HUES64 (cell line): ENCODE measurements at regions not wholly inside any gene's neighbourhood (a gene's known extent, or its start where the extent isn't known, plus 50 kb on each side); places are given as distances from the start of the nearest gene placed in this dataset.

Experiments
- H3K27ac ChIP-seq: 2 replicates; pipeline ENCODE4 v1.7.0; 2013; ENCODE audit warnings: low read depth, low read length, inconsistent platforms
- H3K27me3 ChIP-seq: 2 replicates; pipeline ENCODE4 v1.6.1; 2013; ENCODE audit warnings: mild to moderate bottlenecking, low read length; ENCODE audit not compliant: insufficient read depth
- H3K36me3 ChIP-seq: 2 replicates; pipeline ENCODE4 v1.6.1; 2013; ENCODE audit warnings: mild to moderate bottlenecking, low read length; ENCODE audit not compliant: insufficient read depth
- H3K4me1 ChIP-seq: 2 replicates; pipeline ENCODE4 v1.6.1; 2013; ENCODE audit warnings: mild to moderate bottlenecking, low read length, moderate library complexity; ENCODE audit not compliant: insufficient read depth
- H3K4me3 ChIP-seq: 2 replicates; pipeline ENCODE4 v1.5.1; 2013; ENCODE audit warnings: mild to moderate bottlenecking, low read length, moderate library complexity
- H3K9ac ChIP-seq: 2 replicates; pipeline ENCODE4 v1.6.1; 2013; ENCODE audit warnings: mild to moderate bottlenecking, low read depth, low read length
- H3K9me3 ChIP-seq: 2 replicates; pipeline ENCODE4 v1.6.1; 2013; ENCODE audit warnings: low read depth, low read length; ENCODE audit not compliant: insufficient read depth
- WGBS: fragments of 150-250, 120-280 bp; methylation state at CpG from one replicate; pipeline ENCODE4 v1.1.7; 2013; ENCODE audit warnings: missing lambda C conversion rate; 5-methylcytosine and 5-hydroxymethylcytosine counted together

DNA sequence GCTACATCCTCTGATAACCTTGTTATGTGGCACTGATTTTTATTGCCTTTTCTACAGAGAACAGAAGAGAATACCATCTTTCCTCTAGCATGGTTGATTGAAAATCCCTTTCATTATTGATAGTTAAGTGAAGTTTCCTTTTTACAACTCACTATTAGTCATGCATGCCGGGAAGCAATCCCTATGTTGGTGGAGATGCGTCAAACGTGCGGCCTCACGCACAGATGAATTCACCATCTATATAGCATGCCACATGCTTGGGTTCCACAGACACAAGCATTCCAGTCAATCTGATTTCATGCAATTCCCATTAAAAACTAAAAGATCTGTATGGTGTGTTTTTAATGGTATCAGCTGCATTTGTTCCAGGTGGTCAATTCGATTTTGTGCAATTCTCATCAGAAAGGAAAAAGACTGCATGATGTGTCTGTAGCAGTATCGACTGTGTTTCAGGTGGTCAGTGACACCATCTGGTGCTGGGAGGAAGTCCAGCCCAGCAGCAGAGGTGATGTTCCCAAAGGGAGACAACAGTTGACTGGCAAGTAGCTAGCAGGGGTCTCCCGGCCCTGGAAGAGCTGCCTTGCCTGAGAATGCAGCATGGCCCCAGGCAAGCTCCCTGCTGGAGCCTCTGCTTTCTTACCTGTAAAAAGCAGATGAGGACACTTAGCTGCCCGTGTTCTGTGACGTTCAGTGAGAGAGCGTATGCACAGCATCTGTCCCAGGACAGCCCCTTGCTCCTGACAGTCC lies 151.3 kb upstream of the NCK2 start:
- H3K27me3 ChIP-seq = no peaks in the 10 kb centered on the region
- 87% methylated on average over 11 of the region's 11 CpGs for WGBS
- H3K27ac ChIP-seq = no peak overlapping the region
- no peak overlapping the region for H3K9ac ChIP-seq
- peaks cover 2% of the 10 kb centered on the region; the same call in 1 of the 2 replicates for H3K9me3 ChIP-seq
- H3K4me3 ChIP-seq = no peak overlapping the region
- H3K36me3 ChIP-seq = no peaks in the 10 kb centered on the region
- H3K4me1 ChIP-seq = peaks cover 13% of the 10 kb centered on the region

DNA sequence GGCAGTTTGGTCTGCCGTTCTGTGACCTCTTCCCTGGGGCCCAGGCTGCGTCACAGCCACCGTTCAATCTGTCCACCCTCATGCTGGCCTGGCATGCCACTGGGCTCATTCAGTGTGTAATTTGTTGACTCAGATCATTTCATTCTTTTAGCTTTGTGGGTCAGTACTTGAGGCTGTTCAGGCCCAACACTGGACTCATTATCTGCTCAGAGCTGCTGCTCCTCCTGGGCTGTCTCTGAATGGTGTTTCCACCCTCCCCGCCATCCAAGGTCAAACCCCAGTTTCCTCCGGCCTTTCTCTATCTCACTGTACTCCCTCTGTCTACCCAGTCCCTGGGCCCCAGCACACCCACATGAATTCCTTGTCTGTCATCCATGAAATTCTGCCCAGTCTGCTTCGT lies 152.4 kb upstream of the NCK2 start:
- peaks cover 2% of the 10 kb centered on the region; the same call in 1 of the 2 replicates for H3K9me3 ChIP-seq
- H3K27me3 ChIP-seq = no peaks in the 10 kb centered on the region
- H3K27ac ChIP-seq = no peak overlapping the region
- WGBS = 94% methylated on average over 6 of the region's 6 CpGs
- H3K9ac ChIP-seq = no peak overlapping the region
- H3K36me3 ChIP-seq = no peaks in the 10 kb centered on the region
- H3K4me1 ChIP-seq = peaks cover 13% of the 10 kb centered on the region
- H3K4me3 ChIP-seq = no peak overlapping the region

DNA sequence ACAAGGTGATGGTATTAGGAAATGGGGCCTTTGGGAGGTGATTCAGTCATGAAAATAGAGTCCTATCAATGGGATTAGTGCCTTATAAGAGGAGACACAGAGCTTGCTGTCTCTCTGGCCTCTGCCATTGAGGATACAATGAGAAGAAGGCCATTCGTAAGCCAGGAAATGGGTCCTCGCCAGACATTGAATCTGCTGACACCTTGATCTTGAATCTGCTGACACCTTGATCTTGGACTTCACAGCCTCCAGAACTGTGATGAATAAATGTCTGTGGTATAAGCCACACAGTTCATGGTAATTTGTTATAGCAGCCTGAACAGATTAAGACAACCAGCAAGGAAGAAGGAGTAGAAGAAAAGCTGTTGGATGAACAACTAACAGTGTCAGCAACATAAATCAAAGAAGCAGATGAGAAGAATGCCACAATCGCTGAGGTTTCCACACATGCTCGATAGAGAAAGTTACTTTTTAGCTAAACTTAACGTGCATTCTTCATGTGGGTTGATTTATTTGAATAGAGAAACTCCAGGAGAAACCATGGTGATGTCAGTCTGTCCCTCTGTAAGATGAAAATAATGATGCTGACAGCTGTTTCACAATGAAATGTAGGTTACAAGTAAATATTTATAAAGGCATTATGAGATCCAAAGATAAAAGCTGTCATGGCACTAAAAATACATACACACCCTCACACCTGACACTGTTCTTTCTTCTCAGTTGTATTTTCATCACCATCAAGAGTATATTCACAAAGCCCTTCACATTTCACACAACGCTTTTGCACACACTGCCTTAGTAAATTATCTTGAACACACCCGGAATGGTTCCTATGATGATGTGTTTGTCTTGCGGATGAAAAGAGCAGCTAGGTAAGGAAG lies 153.7 kb upstream of the NCK2 start:
- H3K9me3 ChIP-seq = peaks cover 2% of the 10 kb centered on the region; the same call in 1 of the 2 replicates
- 93% methylated on average over 8 of the region's 8 CpGs for WGBS
- no peak overlapping the region for H3K9ac ChIP-seq
- H3K4me3 ChIP-seq = no peak overlapping the region
- H3K27me3 ChIP-seq = no peaks in the 10 kb centered on the region
- H3K4me1 ChIP-seq = peaks cover 13% of the 10 kb centered on the region
- no peaks in the 10 kb centered on the region for H3K36me3 ChIP-seq
- no peak overlapping the region for H3K27ac ChIP-seq

DNA sequence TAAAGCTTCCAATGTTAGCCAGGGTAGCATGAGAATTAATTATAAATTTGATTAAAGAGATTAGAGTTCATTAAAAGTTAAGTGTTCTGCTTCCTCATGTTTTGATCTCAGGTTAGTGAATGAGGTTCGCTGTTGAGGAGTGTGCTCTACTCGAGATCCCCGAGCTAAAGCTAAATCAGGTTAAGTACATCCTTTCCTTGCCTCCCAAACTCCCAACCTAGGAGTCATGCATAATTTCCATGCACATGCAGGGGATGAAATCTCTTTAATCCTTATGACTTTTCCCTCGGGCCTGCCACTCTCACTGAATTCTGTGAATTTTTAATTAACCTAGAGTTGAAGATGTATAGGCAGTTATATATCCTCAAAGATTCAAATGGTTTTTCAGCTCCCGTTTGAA lies 156.1 kb upstream of the NCK2 start:
- WGBS = 88% methylated on average over 5 of the region's 5 CpGs
- Histone ChIP-seq H3K27ac (no peak overlapping the region), H3K9me3 (peaks cover 2% of the 10 kb centered on the region; the same call in 1 of the 2 replicates), H3K27me3 (no peaks in the 10 kb centered on the region), H3K9ac (no peak overlapping the region), H3K36me3 (no peaks in the 10 kb centered on the region), H3K4me1 (peaks cover 16% of the 10 kb centered on the region), H3K4me3 (no peak overlapping the region)

DNA sequence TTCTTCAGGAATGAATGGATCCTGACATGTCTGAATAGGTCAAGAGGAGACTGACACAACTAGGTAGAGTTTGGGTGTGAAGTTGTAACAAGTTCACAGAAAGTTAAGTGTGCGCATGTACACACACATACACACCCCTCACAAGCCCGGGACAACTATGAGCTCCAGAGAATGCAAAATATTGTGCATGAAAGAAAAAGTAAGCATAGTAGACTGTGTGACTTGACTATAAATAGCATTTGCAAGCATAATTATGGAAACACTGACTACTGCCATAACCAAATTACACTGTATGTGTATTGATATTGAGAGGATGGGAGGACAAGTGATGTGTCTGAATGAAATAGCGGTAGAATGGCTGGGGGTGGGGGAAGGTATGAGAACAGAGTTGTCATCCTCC lies 157.1 kb upstream of the NCK2 start:
- peaks cover 2% of the 10 kb centered on the region; the same call in 1 of the 2 replicates for H3K9me3 ChIP-seq
- no peak overlapping the region for H3K9ac ChIP-seq
- H3K27ac ChIP-seq = no peak overlapping the region
- no peaks in the 10 kb centered on the region for H3K27me3 ChIP-seq
- no peak overlapping the region for H3K4me3 ChIP-seq
- H3K36me3 ChIP-seq = no peaks in the 10 kb centered on the region
- 92% methylated on average over 1 of the region's 3 CpGs for WGBS
- H3K4me1 ChIP-seq = peaks cover 18% of the 10 kb centered on the region

DNA sequence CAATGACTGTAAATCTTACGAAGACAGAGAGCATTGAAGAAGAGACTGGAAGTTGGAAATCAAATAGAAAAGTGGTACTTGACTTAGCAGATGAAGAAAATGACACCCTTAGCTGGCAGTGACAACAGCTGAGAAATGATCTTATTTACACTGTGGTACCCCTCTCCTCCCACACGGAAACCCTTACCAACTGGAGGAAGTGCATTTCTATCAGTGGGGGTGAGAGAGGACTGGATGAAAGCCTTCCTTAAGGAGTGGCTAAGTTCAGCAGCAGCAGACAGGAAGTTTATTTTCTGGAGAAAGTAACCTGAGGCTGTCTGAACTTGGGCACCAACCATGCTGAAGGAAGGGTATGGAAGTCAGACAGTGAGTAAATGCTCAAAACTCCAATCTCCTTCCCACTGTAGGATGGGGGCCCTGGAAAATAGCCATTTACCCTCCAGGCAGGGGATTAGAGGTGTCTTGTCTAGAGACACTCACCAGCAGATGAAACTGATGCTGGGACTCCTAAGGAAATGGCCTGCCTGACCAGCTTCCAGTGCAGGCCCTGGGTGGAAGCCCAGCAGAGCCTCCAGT lies 160.2 kb upstream of the NCK2 start:
- Histone ChIP-seq H3K9me3 (0 out of 2 replicates have a peak, but pooled peaks cover under 1% of the 10 kb centered on the region), H3K27me3 (no peaks in the 10 kb centered on the region), H3K27ac (no peak overlapping the region), H3K4me1 (peaks cover 15% of the 10 kb centered on the region; the same call in 1 of the 2 replicates), H3K4me3 (no peak overlapping the region), H3K9ac (no peak overlapping the region), H3K36me3 (no peaks in the 10 kb centered on the region)
- 89% methylated on average over 2 of the region's 2 CpGs for WGBS

DNA sequence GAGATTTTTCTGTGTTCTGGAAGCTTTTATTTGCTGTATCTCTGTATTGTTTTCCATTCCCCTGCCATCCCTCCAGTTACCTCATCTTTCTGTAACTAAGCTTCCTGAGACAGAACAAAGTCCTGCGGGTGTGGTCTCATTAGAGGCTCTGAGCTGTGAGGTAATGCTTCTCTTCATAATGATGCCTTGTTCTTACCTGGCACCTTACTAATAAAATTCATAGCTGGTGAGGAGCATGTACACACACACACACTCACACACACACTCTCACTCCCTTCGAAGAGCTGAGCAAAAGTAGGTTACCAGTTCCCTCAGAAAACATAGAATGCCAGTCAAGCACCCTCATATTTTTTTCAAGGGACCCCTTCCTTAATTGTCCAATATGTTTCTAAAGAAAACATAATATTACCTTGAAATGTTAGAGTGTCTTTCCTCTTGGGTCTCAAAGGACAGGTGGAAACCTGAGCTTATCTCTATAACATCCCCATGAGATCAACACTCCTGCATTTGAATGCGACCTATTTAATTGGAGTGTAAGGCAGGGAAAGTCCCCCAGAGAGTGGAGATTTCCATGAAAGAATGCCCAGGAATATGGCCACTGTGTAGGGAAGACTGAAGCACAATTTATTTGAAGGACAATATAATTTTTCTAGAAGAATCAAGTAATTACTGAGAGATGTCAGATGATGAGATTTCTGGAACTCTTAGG lies 161.6 kb upstream of the NCK2 start:
- WGBS = 85% methylated on average over 3 of the region's 3 CpGs

DNA sequence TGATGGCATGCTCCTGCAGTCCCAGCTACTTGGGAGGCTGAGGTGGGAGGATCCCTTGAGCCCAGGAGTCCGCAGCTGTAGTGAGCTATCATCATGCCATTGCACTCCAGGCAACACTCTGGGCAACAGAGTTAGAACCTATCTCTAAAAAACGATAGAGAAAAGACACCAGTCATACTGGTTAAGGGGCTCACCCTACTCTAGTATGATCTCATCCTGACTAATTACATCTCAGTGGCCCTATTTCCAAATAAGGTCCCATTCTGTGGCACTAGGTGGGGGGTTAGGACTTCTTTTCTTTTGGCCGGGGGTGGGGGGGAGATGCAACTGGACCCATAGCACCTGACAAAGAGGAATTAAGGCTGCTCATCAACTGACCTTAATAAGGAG lies 163.2 kb upstream of the NCK2 start:
- Histone ChIP-seq H3K36me3 (no peaks in the 10 kb centered on the region), H3K4me3 (no peak overlapping the region), H3K9me3 (no peaks in the 10 kb centered on the region), H3K27ac (no peak overlapping the region), H3K9ac (no peak overlapping the region), H3K27me3 (no peaks in the 10 kb centered on the region), H3K4me1 (peaks cover 17% of the 10 kb centered on the region)
- WGBS = 90% methylated on average over 3 of the region's 3 CpGs

More for the DNA sequence above, 161.6 kb upstream of the NCK2 start:
- Histone ChIP-seq H3K9me3 (no peaks in the 10 kb centered on the region), H3K9ac (no peak overlapping the region), H3K36me3 (no peaks in the 10 kb centered on the region), H3K4me1 (peaks cover 15% of the 10 kb centered on the region; the same call in 1 of the 2 replicates), H3K27me3 (no peaks in the 10 kb centered on the region), H3K4me3 (no peak overlapping the region), H3K27ac (no peak overlapping the region)

DNA sequence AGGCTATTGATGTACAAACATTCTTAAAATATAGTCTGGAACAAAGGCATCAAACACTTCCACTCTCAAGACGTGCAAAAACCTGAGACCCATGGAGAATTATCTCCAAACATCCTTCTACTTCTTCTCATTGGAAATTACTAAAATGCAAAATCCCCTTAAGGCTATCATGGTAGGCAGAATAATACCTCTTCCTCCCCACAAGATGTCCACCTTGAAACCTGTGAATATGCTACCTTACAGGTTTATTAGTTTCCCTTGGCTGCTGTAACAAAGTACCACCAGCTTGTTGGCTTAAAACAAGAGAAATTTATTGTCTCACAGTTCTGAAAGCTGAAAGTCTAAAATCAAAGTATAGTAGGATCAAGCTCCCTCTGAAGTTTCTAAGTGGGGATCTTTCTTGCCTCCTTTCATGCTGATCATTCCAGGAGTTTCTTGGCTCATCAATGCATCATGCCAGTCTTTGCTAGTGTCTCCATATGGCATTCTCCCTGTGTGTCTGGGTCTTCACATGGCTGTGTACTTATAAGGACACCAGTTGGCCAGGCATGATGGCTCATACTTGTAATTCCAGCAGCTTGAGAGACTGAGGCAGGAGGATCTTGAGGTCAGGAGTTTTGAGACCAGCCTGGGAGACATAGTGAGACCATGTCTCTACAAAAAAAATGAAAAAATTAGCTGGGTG lies 163.7 kb upstream of the NCK2 start:
- no peak overlapping the region for H3K4me3 ChIP-seq
- no peaks in the 10 kb centered on the region for H3K27me3 ChIP-seq
- H3K9me3 ChIP-seq = no peaks in the 10 kb centered on the region
- peaks cover 19% of the 10 kb centered on the region for H3K4me1 ChIP-seq
- H3K9ac ChIP-seq = no peak overlapping the region
- H3K36me3 ChIP-seq = no peaks in the 10 kb centered on the region
- 0% methylated on average over 1 of the region's 1 CpG for WGBS
- H3K27ac ChIP-seq = no peak overlapping the region

DNA sequence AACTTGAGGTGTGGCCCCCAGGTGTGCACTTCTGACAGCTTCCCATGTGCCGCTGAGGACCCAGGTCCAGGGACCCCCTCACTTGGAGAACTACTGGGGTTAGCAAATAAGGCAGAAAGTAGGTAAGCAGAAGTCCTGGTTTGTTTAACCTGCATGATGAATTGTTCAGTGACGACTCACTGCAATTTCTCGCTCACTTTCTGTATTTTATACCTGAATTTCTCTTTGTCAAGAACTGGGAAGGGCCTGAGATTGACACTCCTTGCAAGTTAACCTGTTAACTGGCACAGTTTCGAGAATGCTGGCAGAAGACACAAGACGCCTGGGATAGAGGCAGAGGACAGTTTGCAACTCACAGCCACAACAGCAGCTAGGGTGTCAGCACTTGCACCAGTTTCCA lies 164.5 kb upstream of the NCK2 start:
- Histone ChIP-seq H3K4me1 (peaks cover 19% of the 10 kb centered on the region), H3K36me3 (no peaks in the 10 kb centered on the region), H3K27ac (no peak overlapping the region), H3K9me3 (no peaks in the 10 kb centered on the region), H3K4me3 (no peak overlapping the region), H3K9ac (no peak overlapping the region), H3K27me3 (no peaks in the 10 kb centered on the region)
- WGBS = 86% methylated on average over 5 of the region's 5 CpGs
